ENCODE measurements at regions not wholly inside any gene's neighbourhood (a gene's known extent, or its start where the extent isn't known, plus 50 kb on each side); places are given as distances from the start of the nearest gene placed in this dataset.

- Histone ChIP-seq H3K27ac (no peak overlapping the region), H3K36me3 (no peaks in the 10 kb centered on the region), H3K27me3 (peaks cover 100% of the 10 kb centered on the region), H3K4me3 (no peak overlapping the region), H4K20me1 (ENCODE audit: low read depth) (no peaks in the 10 kb centered on the region), H3F3A (ENCODE audit: low read depth) (no peaks in the 10 kb centered on the region), H2AFZ (replicated peaks) (no peak overlapping the region), H3K9ac (no peak overlapping the region), H3K9me3 (ENCODE audit: low read depth) (no peaks in the 10 kb centered on the region), H3K4me1 (no peaks in the 10 kb centered on the region), H3K4me2 (no peak overlapping the region), H3K79me2 (ENCODE audit: low read depth) (no peaks in the 10 kb centered on the region)
- Mint-ChIP-seq H3K27me3 (ENCODE audit: insufficient read depth, low read depth) (peaks cover 26% of the 10 kb centered on the region), H3K4me3 (no peak overlapping the region), H3K36me3 (no peaks in the 10 kb centered on the region), H3K9me3 (no peaks in the 10 kb centered on the region), H3K4me1 (peaks cover 18% of the 10 kb centered on the region), H3K27ac (no peak overlapping the region)
- no peak for DNase-seq (ENCODE audit: low spot score)
- TF ChIP-seq EZH2 (IDR thresholded peaks at IDR 0.05) (no peak), EZH2phosphoT487 (IDR thresholded peaks at IDR 0.05) (no peak)
- TF ChIP-seq, protein P1, sequence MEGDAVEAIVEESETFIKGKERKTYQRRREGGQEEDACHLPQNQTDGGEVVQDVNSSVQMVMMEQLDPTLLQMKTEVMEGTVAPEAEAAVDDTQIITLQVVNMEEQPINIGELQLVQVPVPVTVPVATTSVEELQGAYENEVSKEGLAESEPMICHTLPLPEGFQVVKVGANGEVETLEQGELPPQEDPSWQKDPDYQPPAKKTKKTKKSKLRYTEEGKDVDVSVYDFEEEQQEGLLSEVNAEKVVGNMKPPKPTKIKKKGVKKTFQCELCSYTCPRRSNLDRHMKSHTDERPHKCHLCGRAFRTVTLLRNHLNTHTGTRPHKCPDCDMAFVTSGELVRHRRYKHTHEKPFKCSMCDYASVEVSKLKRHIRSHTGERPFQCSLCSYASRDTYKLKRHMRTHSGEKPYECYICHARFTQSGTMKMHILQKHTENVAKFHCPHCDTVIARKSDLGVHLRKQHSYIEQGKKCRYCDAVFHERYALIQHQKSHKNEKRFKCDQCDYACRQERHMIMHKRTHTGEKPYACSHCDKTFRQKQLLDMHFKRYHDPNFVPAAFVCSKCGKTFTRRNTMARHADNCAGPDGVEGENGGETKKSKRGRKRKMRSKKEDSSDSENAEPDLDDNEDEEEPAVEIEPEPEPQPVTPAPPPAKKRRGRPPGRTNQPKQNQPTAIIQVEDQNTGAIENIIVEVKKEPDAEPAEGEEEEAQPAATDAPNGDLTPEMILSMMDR (IDR thresholded peaks at IDR 0.05) = no peak
Observed at GRCh38 chr7:155388561-155388960, 69.4 kb upstream of the EN2 start.

- peaks cover 16% of the 10 kb centered on the region for H3K4me1 Mint-ChIP-seq
Observed at GRCh38 chr7:155391414-155391813, 66.5 kb upstream of the EN2 start.

DNA sequence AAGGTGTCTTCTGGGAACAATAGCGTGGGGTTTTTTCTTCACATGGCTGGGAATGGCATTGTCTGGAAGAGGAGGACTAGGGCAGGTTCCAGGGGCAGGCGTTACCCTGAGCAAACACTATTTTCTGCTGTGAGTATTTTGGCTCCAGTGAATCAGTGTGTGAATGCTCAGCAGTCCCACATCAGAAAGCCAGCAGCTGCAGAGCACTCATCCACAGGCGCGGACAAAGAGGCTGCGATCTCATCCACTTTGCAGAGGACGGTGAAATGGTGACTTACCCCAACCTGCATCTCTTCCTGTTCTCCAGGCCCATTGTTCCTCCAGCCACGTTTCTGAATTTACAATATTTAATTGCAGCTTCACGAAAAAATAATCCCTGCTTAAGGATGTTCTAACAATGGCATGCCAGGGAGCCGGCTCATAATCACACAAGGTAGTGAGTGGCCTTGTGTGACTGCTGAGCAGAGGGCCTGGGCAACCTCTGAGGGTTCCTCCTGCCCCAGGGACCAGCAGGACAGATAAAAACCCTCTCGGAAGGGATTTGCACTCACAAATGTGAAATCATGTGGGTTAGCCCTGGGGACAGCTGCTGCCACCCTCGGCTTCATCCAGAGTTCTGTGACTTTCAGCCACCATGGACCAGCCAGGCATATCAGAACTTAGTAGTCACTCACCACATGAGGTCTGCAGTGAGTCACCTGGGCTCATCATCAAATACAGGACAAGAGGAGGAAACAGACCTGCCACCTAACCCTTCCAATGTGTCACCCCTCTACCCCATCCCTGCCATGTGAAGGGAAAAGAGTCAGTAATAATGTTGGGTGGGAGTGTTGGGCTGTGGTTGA lies 65.0 kb upstream of the EN2 start:
- H3K27me3 Mint-ChIP-seq (ENCODE audit: insufficient read depth, low read depth) = peaks cover 13% of the 10 kb centered on the region
- TF ChIP-seq EZH2 (IDR thresholded peaks at IDR 0.05) = no peak
- no peak for TF ChIP-seq EZH2phosphoT487 (IDR thresholded peaks at IDR 0.05)
- TF ChIP-seq, protein P1 (IDR thresholded peaks at IDR 0.05) = no peak
- no peaks in the 10 kb centered on the region for H3K36me3 Mint-ChIP-seq

More at GRCh38 chr7:155391414-155391813, 66.5 kb upstream of the EN2 start:
- Mint-ChIP-seq H3K27ac (no peak overlapping the region), H3K27me3 (ENCODE audit: insufficient read depth, low read depth) (peaks cover 16% of the 10 kb centered on the region), H3K36me3 (no peaks in the 10 kb centered on the region), H3K9me3 (no peaks in the 10 kb centered on the region), H3K4me3 (no peak overlapping the region)
- no peaks in the 10 kb centered on the region for H3K9me3 ChIP-seq (ENCODE audit: low read depth)
- no peaks in the 10 kb centered on the region for H4K20me1 ChIP-seq (ENCODE audit: low read depth)
- no peak overlapping the region for H2AFZ ChIP-seq (replicated peaks)
- H3K4me2 ChIP-seq = no peak overlapping the region
- peaks cover 85% of the 10 kb centered on the region for H3K27me3 ChIP-seq
- H3K9ac ChIP-seq = no peak overlapping the region
- no peaks in the 10 kb centered on the region for H3K36me3 ChIP-seq
- H3K4me1 ChIP-seq = no peaks in the 10 kb centered on the region
- DNase-seq (ENCODE audit: low spot score) = no peak
- no peak overlapping the region for H3K4me3 ChIP-seq
- H3K27ac ChIP-seq = no peak overlapping the region
- TF ChIP-seq EZH2phosphoT487 (IDR thresholded peaks at IDR 0.05) = no peak
- H3F3A ChIP-seq (ENCODE audit: low read depth) = no peaks in the 10 kb centered on the region
- no peaks in the 10 kb centered on the region for H3K79me2 ChIP-seq (ENCODE audit: low read depth)

DNA sequence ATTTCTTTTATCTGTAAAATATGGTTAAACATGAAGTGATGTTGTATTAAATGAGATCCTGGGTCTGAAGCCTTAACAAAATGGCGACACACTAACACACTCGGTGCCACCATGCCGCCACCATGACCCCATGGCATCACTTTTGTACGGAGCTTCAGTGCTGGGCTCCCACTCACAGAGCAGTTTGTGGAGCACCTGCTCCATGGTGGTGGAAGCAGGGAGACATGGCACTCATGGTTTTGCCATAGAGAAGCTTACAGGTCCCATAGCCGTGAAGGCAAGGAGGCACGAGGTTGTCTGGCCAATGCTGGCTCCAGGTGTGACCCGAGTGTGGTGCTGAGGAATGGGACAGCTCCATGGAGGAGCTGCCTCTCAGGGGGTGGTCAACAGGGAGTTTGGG lies 63.5 kb upstream of the EN2 start:
- no peak overlapping the region for H3K9ac ChIP-seq
- no peaks in the 10 kb centered on the region for H3K36me3 ChIP-seq
- no peak overlapping the region for H3K4me3 ChIP-seq
- H3K27ac Mint-ChIP-seq = no peak overlapping the region
- H3K27me3 ChIP-seq = peaks cover 67% of the 10 kb centered on the region
- TF ChIP-seq EZH2 (IDR thresholded peaks at IDR 0.05) (no peak), EZH2phosphoT487 (IDR thresholded peaks at IDR 0.05) (no peak)
- TF ChIP-seq, protein P1 (IDR thresholded peaks at IDR 0.05) = no peak
- no peaks in the 10 kb centered on the region for H3F3A ChIP-seq (ENCODE audit: low read depth)
- no peak overlapping the region for H2AFZ ChIP-seq (replicated peaks)
- H3K4me3 Mint-ChIP-seq = no peak overlapping the region
- no peak overlapping the region for H3K4me2 ChIP-seq
- H3K4me1 ChIP-seq = no peaks in the 10 kb centered on the region
- H3K27me3 Mint-ChIP-seq (ENCODE audit: insufficient read depth, low read depth) = peaks cover 15% of the 10 kb centered on the region
- H3K9me3 Mint-ChIP-seq = no peaks in the 10 kb centered on the region
- H3K4me1 Mint-ChIP-seq = peaks cover 22% of the 10 kb centered on the region
- H3K9me3 ChIP-seq (ENCODE audit: low read depth) = no peaks in the 10 kb centered on the region
- no peaks in the 10 kb centered on the region for H3K36me3 Mint-ChIP-seq
- H4K20me1 ChIP-seq (ENCODE audit: low read depth) = no peaks in the 10 kb centered on the region
- no peaks in the 10 kb centered on the region for H3K79me2 ChIP-seq (ENCODE audit: low read depth)
- no peak overlapping the region for H3K27ac ChIP-seq
- no peak for DNase-seq (ENCODE audit: low spot score)

More for the DNA sequence above, 65.0 kb upstream of the EN2 start:
- H3K9ac ChIP-seq = no peak overlapping the region
- H4K20me1 ChIP-seq (ENCODE audit: low read depth) = no peaks in the 10 kb centered on the region
- H3K4me2 ChIP-seq = no peak overlapping the region
- Mint-ChIP-seq H3K27ac (no peak overlapping the region), H3K4me1 (peaks cover 20% of the 10 kb centered on the region), H3K9me3 (no peaks in the 10 kb centered on the region), H3K4me3 (no peak overlapping the region)
- H2AFZ ChIP-seq (replicated peaks) = no peak overlapping the region
- no peaks in the 10 kb centered on the region for H3K36me3 ChIP-seq
- H3K4me1 ChIP-seq = no peaks in the 10 kb centered on the region
- DNase-seq (ENCODE audit: low spot score) = no peak
- H3K4me3 ChIP-seq = no peak overlapping the region
- H3K27me3 ChIP-seq = peaks cover 74% of the 10 kb centered on the region
- no peaks in the 10 kb centered on the region for H3K79me2 ChIP-seq (ENCODE audit: low read depth)
- H3K27ac ChIP-seq = no peak overlapping the region
- H3K9me3 ChIP-seq (ENCODE audit: low read depth) = no peaks in the 10 kb centered on the region
- H3F3A ChIP-seq (ENCODE audit: low read depth) = no peaks in the 10 kb centered on the region
